ENCODE measurements at regions not wholly inside any gene's neighbourhood (a gene's known extent, or its start where the extent isn't known, plus 50 kb on each side); places are given as distances from the start of the nearest gene placed in this dataset.

DNA sequence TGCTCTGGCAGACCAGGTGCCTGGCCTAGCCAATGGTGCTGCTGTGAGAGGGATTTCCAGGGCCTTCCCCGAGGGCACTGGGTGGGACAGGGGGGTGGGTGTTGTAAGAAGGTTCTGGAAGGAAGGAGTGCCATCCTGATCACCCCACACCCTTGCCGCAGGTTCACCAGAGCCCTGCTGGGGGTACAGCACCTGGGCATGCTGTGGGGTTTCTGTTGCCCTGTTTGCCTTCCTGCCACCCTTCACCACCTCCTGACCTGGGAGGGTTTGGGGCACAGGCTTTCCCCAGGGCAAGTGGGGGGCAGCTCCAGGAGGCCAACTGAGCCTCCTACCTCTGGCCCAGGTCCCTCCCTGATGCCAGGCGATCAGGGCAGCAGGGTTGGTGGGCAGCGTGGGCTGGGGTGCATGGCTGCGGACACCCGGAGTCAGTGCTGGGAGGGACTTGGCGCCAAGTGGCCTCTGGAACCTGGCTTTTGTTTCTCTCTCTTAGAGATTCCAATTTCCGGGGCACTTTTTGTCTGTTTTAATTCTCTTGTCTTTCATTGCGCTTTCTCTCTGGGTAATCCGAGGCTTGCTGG, 318.8 kb downstream of the PTPRU start:
- TF ChIP-seq FOXA1 (IDR thresholded peaks at IDR 0.05) = no peak
- TF ChIP-seq BHLHE40 (IDR thresholded peaks at IDR 0.05; ENCODE audit: borderline replicate concordance) = no peak
- TF ChIP-seq TARDBP (IDR thresholded peaks at IDR 0.05) = no peak
- TF ChIP-seq L3MBTL2 (conservative IDR thresholded peaks at IDR 0.05) = no peak
- TF ChIP-seq SUZ12 (IDR thresholded peaks at IDR 0.05) = no peak
- no peak for TF ChIP-seq NFRKB (IDR thresholded peaks at IDR 0.05)
- TF ChIP-seq LEF1 (IDR thresholded peaks at IDR 0.05; ENCODE audit: borderline replicate concordance) = no peak
- TF ChIP-seq FOXK2 (IDR thresholded peaks at IDR 0.05) = no peak
- TF ChIP-seq SP1 (IDR thresholded peaks at IDR 0.05) = no peak
- TF ChIP-seq, protein P1, sequence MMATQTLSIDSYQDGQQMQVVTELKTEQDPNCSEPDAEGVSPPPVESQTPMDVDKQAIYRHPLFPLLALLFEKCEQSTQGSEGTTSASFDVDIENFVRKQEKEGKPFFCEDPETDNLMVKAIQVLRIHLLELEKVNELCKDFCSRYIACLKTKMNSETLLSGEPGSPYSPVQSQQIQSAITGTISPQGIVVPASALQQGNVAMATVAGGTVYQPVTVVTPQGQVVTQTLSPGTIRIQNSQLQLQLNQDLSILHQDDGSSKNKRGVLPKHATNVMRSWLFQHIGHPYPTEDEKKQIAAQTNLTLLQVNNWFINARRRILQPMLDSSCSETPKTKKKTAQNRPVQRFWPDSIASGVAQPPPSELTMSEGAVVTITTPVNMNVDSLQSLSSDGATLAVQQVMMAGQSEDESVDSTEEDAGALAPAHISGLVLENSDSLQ (IDR thresholded peaks at IDR 0.05) = no peak
- no peak for TF ChIP-seq ARNT (IDR thresholded peaks at IDR 0.05)
- TF ChIP-seq ELF4 (IDR thresholded peaks at IDR 0.05) = no peak
- TF ChIP-seq HDGF (IDR thresholded peaks at IDR 0.05; ENCODE audit: borderline replicate concordance) = no peak
